Endothelial cell of hepatic sinusoid (primary cell): ENCODE measurements at regions not wholly inside any gene's neighbourhood (a gene's known extent, or its start where the extent isn't known, plus 50 kb on each side); places are given as distances from the start of the nearest gene placed in this dataset.
"Not testable (repeated sequence)": the region's sequence is repeated elsewhere in the genome, so short reads cannot be mapped to it uniquely, and the experiment has no call there.

Source experiments
- in situ Hi-C: cut with HindIII; loops from 2 replicates; pipeline ENCODE4 v1.10.0; 2017; ENCODE audit warnings: low sequenced_read_pairs

DNA sequence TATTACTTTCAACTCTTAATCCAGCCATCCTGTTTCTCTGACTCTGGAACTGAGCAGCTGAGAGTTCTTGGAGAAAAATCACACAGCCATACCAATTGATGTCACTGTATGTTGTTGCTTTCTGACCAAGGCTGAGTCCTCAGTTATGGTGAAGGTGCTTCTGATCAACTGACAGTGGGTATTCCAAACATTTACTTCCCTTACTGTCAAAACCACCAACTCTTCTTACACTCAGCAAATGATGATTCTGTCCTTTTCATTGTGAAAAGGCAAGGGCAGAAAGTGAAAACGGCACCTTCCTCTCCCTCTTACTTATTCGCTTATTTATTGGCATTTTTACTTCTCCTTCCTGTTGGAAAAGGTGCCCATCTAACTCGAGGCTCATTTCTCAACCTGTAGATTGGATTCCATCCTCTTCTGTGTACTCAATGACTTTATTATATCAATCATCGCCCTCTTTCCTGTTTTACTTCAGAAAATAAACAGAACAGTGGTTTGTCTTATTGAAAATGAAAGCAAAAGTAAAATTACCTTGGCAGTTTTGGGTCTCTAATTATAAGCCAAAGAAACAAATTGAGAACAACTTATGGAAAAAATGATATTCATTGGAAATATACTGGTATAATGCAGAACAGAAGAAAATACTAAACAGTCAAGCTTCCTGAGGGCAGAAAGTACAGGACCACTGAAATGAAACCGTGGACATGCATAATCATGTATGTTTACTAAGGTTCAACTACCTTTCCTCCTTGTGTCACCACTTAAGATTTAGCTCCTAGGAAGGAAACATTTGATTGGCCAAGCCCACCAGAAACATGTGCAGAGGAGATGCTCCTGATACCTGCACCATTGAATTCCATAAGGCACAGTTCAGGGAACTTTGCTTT lies 104.5 kb upstream of the CHD1 start:
- in situ Hi-C loops: no loop called here

DNA sequence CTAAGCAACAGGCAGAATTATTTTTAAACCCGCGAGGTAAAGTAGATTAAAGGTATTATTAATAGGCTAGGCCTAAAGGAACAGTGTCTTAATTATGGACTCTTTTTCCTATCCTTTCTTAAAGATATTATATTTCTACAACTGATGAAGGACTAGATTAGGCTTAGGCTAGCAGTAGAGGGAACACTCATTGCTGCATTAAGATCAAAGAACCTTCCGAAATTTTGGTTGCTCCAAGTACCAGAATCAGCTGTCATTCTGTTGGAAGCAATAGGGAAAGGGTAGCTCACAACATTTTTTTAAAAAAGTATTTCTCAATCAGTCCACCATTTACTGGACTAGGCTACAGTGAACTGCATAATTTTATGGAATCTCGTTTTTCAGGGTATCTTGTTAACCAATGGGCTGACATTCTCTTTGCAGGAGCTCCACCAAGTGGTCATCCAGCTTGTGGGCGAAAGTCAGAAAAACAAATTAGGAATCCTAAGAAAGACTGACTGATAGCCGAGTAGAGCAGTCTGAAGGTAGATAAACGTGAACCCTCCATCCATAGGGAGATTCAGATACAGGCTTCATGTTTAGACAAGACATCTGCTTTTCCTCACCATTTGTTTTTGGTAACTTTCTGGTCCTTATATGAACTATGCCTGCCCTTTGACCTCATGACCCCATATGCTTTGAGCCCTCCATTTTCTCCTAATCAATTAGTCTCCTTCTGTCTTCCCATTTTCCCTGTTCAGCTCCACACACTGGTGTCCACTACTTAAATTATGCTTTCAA lies 103.6 kb upstream of the CHD1 start:
- in situ Hi-C loops: no loop called here

DNA sequence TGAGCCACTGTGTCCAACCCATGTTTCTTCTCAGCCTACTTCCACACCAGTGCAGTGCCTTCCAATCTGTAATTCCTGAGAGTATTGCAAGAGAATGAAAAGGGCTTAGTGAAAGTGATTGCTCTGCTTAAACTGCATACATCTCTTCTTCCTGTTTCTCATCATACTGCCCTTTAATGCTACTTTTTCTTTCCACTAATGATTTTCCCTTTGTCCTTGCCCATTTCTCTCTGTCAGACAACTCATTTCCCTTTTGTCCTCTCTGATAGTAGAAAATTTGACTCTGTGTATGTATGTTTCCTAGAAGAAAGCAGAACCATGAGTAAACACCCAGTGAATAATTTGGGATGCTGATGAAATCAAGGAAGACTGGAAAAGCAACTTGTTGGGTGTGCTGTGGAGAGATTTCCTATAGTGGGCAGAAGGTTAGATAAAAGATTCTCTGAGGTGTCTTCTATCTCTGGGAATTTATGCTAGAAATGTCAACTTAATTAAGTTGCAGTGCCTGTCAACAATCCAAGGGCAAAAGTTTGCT lies 102.2 kb upstream of the CHD1 start:
- in situ Hi-C loops: no loop called here

DNA sequence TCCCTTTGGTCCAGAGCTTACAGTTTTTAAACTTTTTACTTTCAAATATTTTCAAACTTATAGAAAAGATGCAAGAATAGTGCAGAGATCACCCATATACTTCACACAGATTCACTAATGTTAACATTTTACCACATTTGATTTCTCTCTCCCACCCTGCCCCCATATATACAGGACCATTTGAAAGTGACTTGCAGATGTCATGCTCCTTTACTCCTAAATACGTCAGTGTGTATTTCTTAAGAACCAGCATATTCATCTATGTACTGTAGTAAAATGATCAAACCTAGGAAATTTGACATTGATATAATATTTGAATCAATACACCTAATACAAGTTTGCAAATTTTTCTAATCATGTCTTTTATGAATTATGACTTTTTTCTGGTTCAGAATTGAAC lies 100.4 kb upstream of the CHD1 start:
- in situ Hi-C loops: no loop called here

DNA sequence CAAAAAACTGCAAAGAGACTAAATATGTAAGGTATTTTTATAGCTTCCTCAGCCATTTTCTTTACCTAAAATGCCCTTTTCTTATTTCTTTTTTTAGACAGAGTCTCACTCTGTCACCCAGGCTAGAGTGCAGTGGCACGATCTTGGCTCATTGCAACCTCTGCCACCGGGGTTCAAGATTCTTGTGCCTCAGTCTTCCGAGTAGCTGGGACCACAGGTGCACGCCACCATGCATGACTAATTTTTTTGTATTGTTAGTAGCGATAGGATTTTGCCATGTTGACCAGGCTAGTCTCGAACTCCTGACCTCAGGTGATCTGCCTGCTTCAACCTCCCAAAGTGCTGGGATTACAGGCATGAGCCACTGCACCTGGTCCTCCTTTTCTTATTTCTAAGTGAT lies 99.4 kb upstream of the CHD1 start:
- in situ Hi-C loops: not testable (repeated sequence)

DNA sequence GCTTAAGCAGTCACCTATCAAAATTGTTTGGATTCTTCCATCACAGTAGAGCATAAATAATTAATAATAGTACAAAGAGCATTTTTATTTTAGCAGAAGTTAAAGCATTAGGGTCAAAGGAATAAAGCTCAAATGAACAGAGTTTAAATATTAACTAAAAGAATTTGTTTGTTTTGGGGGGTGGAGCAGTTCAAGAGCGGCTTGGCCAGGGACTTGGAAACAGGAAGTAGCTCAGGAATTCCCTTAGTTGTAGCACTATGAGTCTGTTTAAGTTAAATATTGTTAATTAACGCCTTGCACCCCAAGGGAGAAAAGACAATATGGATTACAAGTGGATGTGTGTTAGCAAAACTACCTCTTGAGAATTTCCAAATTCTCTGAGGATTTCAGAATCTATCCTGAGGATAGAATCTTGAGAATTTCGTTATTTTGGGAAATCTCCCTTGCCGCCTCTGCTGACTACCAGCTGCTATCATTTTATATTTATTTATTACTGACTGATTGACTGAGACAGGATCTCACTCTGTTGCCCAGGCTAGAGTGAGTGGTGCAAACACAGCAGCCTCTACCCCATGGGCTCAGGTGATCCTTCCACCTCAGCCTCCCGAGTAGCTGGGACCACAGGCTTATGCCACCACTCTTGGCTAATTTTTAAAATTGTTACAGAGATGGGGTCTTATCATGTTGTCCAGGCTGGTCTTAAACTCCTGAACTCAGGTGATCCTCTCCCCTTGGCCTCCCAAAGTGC lies 96.7 kb upstream of the CHD1 start:
- in situ Hi-C loops: no loop called here

DNA sequence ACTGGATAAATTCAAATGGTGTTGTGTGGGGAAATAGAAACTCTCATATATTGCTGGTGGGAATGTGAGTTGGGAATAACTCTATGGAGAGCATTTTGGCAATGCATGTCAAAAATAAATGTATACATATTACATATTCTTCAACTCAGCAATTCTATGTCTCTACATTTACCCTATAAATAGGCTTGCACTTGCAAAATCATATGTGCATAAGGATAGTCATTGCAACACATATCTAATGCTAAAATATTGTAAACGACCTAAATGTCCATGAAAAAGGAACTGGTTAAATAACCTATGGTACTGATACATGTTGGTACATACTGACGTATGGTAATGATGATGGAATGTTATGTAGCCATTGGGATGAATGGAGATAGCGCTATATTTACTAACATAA lies 94.5 kb upstream of the CHD1 start:
- in situ Hi-C loops: no loop called here

DNA sequence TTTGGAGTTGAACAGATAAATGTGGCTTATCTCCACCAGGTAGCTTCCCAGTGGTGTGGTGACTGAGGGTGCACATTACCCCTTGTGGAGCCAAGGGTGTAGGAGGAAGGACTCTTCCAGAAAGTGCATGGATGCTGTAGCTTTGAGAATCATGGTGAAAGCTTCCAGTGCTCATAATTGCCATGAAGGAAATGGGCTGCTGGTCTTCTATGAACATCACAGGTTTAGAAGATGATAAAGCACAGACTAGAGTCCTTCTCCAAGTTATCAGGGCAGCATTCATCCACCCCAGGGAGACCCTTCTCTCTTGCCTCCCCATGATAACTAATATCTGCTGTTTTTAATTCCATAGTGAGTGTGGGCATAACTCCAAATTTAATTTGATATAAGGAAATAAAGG lies 93.4 kb upstream of the CHD1 start:
- in situ Hi-C loops: no loop called here

DNA sequence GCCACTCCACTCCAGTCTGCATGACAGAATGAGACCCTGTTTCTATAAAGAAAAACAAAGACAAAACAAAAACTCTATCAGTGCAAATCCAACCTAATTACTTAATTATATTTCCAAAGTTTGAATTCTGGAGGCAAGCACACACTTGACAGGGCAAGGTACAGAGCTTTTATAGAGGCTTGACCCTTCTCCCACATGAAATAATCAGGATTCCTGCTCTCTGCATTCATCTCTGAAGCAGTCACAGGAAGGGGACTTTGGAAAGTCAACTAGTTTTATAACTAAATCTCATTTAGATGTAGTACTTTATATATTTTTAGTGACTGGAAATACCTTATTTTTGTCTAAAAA lies 91.9 kb upstream of the CHD1 start:
- in situ Hi-C loops: no loop called here

DNA sequence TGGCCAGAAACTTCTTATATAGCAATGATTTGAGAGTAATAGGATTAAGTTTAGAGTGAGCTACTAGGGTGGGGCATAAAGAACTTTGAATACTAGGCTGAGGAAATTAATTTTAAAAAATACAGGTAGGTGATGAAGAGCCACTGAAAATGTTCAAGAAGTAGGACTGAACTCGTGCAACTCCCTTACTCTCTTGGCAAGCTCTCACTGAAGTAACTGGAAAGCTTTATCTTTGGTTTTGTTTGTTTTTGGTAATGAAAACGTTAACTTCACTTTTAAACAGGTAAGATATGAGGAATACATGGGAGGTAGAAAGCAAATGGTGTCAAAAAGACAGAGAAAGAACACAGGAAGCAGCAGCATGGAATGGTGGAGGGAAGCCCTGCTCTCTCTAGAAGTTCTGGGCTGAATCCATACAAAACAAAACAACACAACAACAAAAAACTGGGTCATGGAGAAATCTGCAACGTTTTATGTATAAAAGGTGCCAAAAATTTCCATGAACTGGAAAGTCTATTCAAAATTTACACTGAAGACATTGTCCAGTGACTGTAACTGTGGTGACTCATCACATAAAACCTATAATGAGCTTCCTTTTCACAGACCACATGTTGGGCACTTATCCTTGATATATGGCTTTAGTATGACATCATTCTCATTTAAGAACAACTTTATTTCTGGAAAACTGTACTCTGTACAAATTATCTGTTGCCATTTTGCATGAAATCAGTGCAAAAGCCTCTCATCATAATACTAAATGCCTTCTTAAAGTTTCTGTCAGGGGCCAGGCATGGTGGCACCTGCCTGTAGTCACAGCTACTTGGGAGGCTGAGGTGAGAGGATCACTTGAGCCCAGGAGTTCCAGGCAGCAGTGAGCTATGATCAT lies 91.2 kb upstream of the CHD1 start:
- in situ Hi-C loops: no loop called here

DNA sequence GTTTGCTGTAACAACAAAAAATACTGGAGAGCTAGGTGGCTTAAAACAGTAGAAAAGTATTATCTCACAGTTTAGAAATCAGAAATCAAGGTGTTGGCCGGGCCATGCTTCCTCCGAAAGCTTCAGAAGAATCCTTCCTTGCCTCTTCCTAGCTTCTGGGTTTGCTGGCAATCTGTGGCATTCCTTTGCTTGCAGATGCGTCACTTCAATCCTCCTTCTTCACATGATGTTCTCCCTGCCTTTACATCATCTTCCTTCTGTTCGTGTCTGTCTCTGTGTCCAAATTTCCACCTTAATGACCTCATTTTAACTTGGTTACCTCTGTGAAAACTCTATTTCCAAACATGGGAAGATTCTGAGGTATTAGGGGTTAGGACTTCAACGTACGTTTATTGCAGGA lies 90.4 kb upstream of the CHD1 start:
- in situ Hi-C loops: no loop called here

DNA sequence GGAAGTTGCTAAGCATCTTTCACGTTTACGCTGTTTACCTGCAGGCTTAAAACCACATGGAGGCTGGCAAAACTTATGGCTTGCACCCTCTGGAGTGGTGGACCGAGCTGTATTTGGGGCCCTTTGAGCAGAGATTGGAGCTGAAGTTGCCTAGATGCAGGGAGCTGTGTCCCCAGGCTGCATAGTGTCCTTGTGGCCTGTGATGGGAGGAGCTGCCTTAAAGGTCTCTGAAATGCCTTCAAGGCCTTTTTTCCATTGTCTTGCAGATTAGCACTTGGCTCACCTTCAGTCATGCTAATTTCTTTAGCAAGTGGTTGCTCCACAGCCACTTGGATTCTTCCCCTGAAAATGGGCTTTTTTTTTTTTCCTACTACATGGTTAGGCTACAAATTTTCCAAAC lies 81.5 kb upstream of the CHD1 start:
- in situ Hi-C loops: no loop called here

DNA sequence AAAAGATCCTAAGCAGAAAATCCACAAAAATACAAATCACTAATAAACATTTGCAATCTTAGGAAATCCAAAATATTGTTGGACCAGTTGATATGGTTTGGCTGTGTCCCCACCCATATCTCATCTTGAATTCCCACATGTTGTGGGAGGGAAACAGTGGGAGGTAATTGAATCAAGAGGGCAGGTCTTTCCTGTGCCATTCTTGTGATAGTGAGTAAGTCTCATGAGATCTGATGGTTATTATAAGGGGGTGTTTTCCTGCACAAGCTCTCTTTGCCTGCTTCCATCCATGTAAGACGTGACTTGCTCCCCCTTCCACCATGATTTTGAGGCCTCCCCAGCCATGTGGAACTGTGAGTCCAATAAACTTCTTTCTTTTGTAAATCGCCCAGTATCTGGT lies 79.2 kb upstream of the CHD1 start:
- in situ Hi-C loops: not testable (repeated sequence)

DNA sequence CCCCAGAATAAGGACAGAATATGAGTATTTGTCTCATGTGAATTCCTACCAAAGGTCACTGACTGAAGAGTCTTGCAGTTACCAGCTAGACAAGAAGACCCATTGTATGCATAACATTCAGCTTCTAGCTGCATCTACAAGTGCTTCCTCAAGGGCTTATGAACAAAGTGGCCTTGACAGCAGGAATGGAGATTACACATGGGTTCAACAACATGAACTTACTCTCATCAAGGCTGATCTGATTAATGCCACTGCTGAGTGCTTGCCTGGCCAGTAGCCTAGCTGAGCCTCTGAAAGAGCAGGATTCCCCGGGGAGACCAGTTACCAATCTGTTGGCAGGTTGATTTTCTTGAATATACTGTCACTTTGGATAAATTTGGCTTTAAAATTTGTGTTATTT lies 76.7 kb upstream of the CHD1 start:
- in situ Hi-C loops: no loop called here

DNA sequence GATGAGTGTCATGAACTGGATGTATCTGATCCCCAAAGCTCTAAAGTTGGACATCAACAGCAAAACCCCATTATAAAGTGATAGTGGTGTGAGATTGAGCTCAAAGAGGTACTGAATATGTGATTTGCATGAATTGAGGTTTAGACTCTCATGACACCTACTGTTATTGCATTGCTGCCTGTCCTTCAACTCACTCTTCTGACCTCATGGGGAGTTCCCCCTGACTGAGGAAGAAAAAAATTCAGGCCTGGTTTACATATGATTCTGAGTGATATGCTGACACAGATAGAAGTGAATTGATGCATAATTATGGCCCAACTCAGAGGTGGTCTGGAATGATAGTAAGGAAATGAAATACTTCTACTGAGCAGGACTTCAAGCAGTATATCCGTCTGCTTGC lies 76.2 kb upstream of the CHD1 start:
- in situ Hi-C loops: no loop called here

DNA sequence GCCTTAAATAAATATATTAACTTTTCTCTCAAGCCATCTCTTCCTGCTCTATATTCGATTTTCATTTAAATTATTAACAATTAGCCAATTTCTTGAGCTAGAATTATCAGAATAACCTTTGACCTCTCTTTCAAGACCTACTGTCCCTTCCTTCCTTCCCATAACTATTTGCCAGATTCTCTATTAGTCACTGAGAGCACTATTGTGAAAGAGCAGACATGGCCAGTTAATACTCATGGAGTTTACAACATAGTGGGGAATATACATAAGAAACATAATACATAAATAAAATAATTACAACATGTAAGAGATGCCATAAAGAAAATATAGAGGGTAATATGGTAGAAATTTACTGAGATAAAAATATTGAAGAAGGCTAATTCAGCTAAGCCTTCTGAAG lies 72.1 kb upstream of the CHD1 start:
- in situ Hi-C loops: no loop called here

DNA sequence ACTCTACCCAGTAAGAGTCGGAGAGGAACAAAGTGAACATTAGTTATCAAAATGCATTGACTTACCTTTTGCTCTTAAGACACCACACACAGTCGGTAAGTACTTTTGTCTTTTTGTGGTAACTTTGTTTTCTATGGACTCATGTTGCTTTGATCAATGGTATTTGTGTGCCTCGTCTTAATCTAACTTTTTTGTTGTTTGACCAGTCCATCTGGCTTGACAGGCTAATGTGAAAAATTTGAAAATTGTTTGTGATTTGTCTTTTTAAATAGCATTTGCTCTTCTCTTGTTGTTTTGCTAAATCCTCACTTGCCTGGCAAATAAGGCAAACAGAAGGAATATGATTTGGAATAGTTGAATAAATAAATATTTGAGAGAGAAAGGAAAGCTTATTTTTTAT lies 71.4 kb upstream of the CHD1 start:
- in situ Hi-C loops: no loop called here

DNA sequence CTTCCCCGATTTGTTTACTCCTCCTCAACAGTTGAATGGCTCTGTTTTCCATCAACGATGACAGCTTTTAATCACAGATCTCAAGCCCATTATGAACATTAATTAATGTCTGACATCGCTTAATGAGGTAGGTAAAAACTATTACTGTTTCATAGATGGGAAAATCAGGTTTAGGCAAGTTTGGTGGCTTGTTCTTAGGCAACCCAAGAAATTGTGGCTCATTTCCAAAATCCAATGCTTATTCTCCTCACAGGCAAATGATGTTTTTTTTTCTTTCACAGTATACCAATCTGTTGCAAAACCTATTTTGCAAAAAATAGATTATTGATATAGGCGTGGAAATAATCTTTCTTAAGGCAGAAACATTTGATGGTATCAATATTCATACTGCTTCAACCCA lies 70.8 kb upstream of the CHD1 start:
- in situ Hi-C loops: no loop called here

DNA sequence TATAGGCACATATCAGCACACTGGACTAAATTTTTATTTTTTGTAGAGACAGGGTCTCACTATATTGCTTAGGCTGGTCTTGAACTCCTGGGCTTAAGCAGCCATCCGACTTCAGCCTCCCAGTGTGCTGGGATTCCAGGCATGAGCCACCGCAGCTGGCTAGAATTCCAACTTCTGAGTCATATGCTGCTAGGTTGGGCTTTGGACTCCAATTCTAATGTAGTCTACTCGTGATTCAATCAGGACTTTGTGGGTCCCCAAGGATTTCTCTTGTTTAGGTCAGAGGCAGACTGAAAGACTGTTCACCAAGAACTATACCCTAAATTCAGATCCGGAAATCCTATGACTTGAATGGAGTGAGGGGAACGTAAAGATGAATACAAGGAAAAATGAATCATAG lies 68.2 kb upstream of the CHD1 start:
- in situ Hi-C loops: no loop called here

DNA sequence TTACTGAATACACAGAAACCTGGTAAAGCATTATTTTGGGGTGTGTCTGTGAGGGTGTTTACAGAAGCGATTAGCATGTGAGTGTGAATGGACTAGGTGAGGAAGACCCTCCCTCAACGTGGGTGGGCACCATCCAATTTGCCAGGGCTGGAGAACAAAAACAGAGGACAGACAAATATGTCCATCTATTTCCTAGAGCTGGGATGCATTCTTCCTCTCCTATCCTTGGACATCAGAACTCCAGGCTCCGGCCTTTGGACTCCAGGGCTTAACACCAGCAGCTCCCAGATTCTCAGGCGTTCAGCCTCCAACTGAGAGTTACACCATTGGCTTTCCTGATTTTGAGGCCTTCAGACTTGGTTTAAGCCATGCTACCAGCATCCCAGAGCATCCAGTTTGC lies 65.8 kb upstream of the CHD1 start:
- in situ Hi-C loops: no loop called here

DNA sequence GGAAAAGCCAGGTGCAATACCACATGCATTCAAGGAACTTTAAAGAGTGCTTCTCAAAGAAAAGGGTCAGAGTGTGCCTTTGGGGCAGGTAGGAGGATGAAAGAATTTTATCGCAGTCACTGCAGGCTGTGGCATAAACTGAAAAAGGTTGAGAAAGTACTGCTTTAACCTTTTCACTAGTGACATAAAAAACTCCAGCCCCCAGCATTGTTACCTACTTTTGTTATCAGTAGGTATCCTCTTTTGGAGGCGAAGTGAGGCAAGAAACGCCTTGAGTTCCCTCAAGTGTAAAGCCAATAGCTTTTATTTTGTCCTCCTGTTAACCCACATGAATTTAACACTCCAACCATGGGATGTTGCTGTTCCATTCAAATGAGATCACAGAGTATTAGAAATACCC lies 64.7 kb upstream of the CHD1 start:
- in situ Hi-C loops: no loop called here
